ENCODE measurements at regions not wholly inside any gene's neighbourhood (a gene's known extent, or its start where the extent isn't known, plus 50 kb on each side); places are given as distances from the start of the nearest gene placed in this dataset.

GRCh38 chr6:155913816-155914215 lies 458.2 kb upstream of the NOX3 start:
- no TSS peak for BruUV-seq (replicated peaks)
- no peak overlapping the region for H3K4me3 Mint-ChIP-seq (ENCODE audit: low read depth, unreplicated experiment)
- no peak overlapping the region for H3K27ac Mint-ChIP-seq (ENCODE audit: unreplicated experiment)
- no peak for TF ChIP-seq CTCF (IDR thresholded peaks at IDR 0.05; ENCODE audit: unreplicated experiment)
- CTCF ChIA-PET: no interaction called here
- DNase-seq: no peak
- H3K9me3 Mint-ChIP-seq (ENCODE audit: low read depth, unreplicated experiment): peaks cover 5% of the 10 kb centered on the region
- H3K4me1 Mint-ChIP-seq (ENCODE audit: low read depth, unreplicated experiment): no peaks in the 10 kb centered on the region
- H3K27me3 Mint-ChIP-seq (ENCODE audit: unreplicated experiment): no peaks in the 10 kb centered on the region
- intact Hi-C loops (cut with micrococcal nuclease; ENCODE audit: unreplicated experiment): no loop called here
- no peaks in the 10 kb centered on the region for H3K36me3 Mint-ChIP-seq (ENCODE audit: insufficient read depth, unreplicated experiment)

GRCh38 chr6:155909710-155910109 lies 454.1 kb upstream of the NOX3 start:
- DNase-seq: no peak
- Mint-ChIP-seq H3K27ac (ENCODE audit: unreplicated experiment) (no peak overlapping the region), H3K36me3 (ENCODE audit: insufficient read depth, unreplicated experiment) (no peaks in the 10 kb centered on the region), H3K27me3 (ENCODE audit: unreplicated experiment) (no peaks in the 10 kb centered on the region), H3K9me3 (ENCODE audit: low read depth, unreplicated experiment) (peaks cover 11% of the 10 kb centered on the region), H3K4me1 (ENCODE audit: low read depth, unreplicated experiment) (no peaks in the 10 kb centered on the region), H3K4me3 (ENCODE audit: low read depth, unreplicated experiment) (no peak overlapping the region)
- CTCF ChIA-PET: no interaction called here
- no peak for TF ChIP-seq CTCF (IDR thresholded peaks at IDR 0.05; ENCODE audit: unreplicated experiment)
- intact Hi-C loops (cut with micrococcal nuclease; ENCODE audit: unreplicated experiment): no loop called here
- BruUV-seq (replicated peaks): no TSS peak

GRCh38 chr6:155895641-155896040 lies 440.0 kb upstream of the NOX3 start:
- intact Hi-C loops (cut with micrococcal nuclease; ENCODE audit: unreplicated experiment): no loop called here
- H3K9me3 Mint-ChIP-seq (ENCODE audit: low read depth, unreplicated experiment): peaks cover 2% of the 10 kb centered on the region
- H3K27me3 Mint-ChIP-seq (ENCODE audit: unreplicated experiment): no peaks in the 10 kb centered on the region
- CTCF ChIA-PET: no interaction called here
- no peak for DNase-seq
- BruUV-seq (replicated peaks): no TSS peak
- no peak overlapping the region for H3K4me3 Mint-ChIP-seq (ENCODE audit: low read depth, unreplicated experiment)
- H3K36me3 Mint-ChIP-seq (ENCODE audit: insufficient read depth, unreplicated experiment): no peaks in the 10 kb centered on the region
- no peak for TF ChIP-seq CTCF (IDR thresholded peaks at IDR 0.05; ENCODE audit: unreplicated experiment)
- no peak overlapping the region for H3K27ac Mint-ChIP-seq (ENCODE audit: unreplicated experiment)
- no peaks in the 10 kb centered on the region for H3K4me1 Mint-ChIP-seq (ENCODE audit: low read depth, unreplicated experiment)

- Mint-ChIP-seq H3K27me3 (ENCODE audit: unreplicated experiment) (no peaks in the 10 kb centered on the region), H3K27ac (ENCODE audit: unreplicated experiment) (no peak overlapping the region), H3K4me1 (ENCODE audit: low read depth, unreplicated experiment) (no peaks in the 10 kb centered on the region), H3K4me3 (ENCODE audit: low read depth, unreplicated experiment) (no peak overlapping the region), H3K9me3 (ENCODE audit: low read depth, unreplicated experiment) (peaks cover 2% of the 10 kb centered on the region), H3K36me3 (ENCODE audit: insufficient read depth, unreplicated experiment) (no peaks in the 10 kb centered on the region)
- BruUV-seq (replicated peaks): no TSS peak
- DNase-seq: no peak
- CTCF ChIA-PET: no interaction called here
- TF ChIP-seq CTCF (IDR thresholded peaks at IDR 0.05; ENCODE audit: unreplicated experiment): no peak
- intact Hi-C loops (cut with micrococcal nuclease; ENCODE audit: unreplicated experiment): no loop called here
Observed at GRCh38 chr6:155894758-155895157, 439.1 kb upstream of the NOX3 start.

GRCh38 chr6:155894262-155894661 lies 438.6 kb upstream of the NOX3 start:
- Mint-ChIP-seq H3K9me3 (ENCODE audit: low read depth, unreplicated experiment) (peaks cover 2% of the 10 kb centered on the region), H3K27ac (ENCODE audit: unreplicated experiment) (no peak overlapping the region), H3K4me3 (ENCODE audit: low read depth, unreplicated experiment) (no peak overlapping the region), H3K27me3 (ENCODE audit: unreplicated experiment) (no peaks in the 10 kb centered on the region), H3K4me1 (ENCODE audit: low read depth, unreplicated experiment) (no peaks in the 10 kb centered on the region), H3K36me3 (ENCODE audit: insufficient read depth, unreplicated experiment) (no peaks in the 10 kb centered on the region)
- DNase-seq: no peak
- no peak for TF ChIP-seq CTCF (IDR thresholded peaks at IDR 0.05; ENCODE audit: unreplicated experiment)
- BruUV-seq (replicated peaks): no TSS peak
- CTCF ChIA-PET: no interaction called here
- intact Hi-C loops (cut with micrococcal nuclease; ENCODE audit: unreplicated experiment): no loop called here
